T-helper 1 cell treated with Interleukin-12 subunit alpha and Interleukin-12 subunit beta and Interleukin-4 antibody, amounts not matched to agents 30 ng/mL and 1 ng/mL, for 36 hours (primary cell): ENCODE measurements at regions not wholly inside any gene's neighbourhood (a gene's known extent, or its start where the extent isn't known, plus 50 kb on each side); places are given as distances from the start of the nearest gene placed in this dataset.

Source experiments
- intact Hi-C: fragments of 100-400 bp; cut with micrococcal nuclease; formaldehyde crosslinking; loops from one replicate; pipeline ENCODE4 v1.15.1; 2024

DNA sequence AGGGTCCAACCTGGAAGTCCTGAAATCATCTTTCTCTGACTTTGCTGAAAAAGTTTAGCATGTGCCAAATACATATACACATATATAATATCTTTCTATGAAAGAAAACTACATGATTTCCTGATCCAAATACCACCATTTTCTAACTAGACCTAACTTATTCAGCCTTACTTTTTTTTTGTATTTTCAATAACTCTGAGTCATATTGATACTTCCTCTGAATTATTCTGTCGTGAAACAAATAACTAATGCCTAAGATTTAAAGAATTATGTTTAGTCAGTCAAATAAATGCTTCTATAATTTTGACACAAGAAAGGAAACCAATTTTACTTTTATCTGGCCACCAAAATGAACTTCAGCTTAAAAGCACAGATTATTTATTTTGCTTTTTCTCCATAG lies 760.2 kb upstream of the GBE1 start:
- intact Hi-C loops = no loop called here

DNA sequence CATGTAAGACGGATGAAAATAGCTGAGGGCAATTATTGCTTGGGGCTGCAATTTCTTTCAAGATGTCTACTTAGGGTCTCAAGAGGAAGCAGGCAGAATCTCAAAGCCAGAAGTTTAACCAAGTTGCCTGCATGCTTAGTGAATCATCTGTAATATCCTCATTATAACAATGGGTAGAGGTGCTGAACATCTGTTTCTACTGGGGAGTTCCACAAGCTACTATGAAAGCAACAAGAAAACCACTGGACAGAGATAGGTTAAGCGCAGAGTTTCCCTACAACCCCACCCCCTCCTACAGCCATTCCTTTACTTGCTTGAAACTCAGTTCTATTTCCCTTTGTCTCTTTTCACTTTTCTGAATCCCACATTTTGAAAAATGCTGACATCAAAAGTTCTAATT lies 759.4 kb upstream of the GBE1 start:
- intact Hi-C loops = no loop called here

DNA sequence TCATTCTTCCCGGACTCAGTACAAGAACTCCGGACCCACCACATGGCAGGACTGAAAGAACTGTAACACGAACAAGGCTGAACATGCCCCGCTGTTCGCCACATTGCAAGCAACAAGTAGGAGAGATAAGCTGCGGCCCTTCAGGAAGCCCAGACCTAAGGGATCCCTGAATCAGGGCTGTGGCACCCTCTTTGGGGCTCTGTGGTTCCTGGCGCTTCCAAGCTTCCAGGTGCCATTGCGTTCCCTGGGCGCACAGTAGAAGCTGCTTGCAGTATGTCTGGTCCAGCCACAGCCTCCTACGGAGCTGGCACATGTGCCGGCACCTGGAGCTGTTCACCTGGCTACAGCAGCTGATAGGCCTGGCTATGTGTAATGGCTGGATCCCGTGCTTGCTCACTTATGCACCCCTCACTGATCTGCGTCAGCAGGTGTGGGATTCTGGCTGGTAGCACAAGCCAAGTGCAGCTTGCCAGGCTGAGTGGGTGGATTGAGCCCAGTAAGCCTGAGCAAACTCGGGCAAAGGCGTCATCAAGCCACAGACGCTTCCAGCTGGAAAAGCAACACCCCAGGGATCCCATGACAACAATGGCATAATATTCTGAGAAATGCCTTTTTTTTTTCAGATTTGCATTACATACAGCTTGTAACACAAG lies 748.6 kb upstream of the GBE1 start:
- intact Hi-C loops = no loop called here

DNA sequence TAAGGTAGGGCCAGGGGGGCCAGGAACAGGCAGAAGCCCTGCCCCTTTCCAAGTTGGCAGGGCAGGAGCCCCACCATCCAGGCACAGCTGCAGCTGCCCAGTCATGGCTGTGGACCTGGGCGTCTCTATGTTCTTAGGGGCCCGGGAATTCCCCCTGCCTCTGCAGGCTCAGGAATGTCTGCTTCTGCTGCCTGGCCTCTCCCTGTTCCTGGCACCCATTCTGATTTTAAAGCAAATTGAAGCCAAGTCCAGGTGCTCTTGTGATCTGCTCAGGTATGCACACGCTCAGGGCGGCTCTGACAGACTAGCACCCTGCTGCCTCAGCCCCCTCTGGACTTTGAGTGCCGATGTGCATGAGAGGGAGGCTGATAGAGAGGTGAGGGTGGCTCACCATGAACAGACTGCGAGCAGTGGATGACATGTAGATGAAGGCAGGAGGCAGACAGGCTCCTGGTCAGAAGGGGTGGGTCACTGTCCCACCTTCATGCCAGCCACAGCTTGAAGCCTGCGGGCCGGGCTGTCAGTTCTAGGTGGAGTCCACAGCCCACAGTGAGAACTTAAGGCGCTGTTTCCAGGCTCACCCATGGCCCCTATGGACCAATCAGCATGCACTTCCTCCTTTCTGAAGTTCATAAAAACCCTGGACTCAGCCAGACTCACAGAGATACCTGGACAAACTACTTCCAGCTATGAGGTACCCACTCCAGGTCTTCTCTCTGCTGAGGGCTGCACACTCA lies 747.8 kb upstream of the GBE1 start:
- intact Hi-C loops = no loop called here

DNA sequence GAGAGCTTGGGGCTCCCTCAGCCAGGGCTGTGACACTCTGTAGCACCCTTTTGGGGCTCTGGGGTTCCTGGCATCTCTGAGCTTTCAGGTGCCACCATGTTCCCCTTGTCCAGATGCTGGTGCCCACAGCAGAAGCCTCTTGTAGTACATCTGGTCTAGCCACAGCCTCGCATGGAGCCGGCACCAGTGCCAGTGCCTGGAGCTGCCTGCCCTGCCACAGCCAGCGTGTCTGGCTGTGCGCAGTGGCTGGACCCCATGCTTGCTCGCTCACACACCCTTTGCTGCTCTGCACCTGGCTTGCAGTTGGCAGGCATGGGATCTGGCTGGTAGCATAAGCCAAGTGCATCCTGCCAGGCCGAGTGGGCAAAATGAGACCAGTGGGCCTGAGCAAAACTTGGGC lies 744.8 kb upstream of the GBE1 start:
- intact Hi-C loops = no loop called here

DNA sequence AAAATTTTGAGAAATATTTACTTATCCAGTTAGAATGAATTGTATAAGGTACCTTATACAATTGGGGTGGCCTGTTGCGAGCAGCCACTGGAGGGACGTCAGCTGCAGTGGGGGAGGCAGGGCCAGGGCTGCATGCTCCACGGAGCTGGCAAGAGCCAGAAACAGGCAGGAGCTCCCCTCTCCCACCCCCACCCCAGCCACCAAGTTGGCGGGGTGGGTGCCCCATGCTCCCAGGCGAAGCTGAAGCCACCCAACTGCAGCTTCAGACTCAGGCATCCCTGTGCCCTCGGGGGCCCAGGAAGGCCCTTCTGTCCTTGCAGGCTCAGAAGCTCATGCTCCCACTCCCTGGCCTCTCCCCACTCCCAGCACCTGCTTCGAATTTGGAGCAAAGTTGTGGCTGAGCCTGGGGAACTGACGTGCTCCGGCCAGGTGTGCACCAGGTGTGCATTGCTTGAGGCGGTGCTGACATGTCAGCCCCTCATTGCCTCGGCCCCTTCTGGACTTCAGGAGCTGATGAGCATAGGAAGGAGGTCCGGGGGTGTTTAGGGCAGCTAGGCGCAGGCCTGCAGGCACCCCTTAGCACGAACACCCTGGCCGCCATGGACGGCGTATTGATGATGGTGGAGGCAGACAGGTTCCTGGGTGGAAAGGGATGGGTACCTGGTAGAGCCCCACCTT lies 743.8 kb upstream of the GBE1 start:
- intact Hi-C loops = no loop called here

DNA sequence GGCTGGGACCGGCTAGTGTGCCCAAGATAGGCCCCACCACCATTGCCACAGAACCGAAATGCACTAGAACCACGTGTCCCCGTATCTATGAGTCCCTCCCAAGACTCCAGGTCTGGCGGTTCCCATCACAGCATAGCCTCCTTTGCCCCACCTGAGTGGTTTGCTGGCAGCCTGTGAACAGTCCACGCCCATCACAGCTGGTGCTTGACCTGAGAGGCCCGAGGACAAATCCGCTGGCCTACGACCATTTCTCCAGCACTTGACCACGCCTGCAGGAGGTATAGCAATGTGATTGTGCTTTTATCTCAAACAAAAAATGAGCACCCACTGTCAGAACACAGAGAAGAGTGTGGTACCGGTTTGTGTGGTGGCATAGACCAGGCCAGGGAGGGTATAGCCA lies 736.7 kb upstream of the GBE1 start:
- intact Hi-C loops = no loop called here

DNA sequence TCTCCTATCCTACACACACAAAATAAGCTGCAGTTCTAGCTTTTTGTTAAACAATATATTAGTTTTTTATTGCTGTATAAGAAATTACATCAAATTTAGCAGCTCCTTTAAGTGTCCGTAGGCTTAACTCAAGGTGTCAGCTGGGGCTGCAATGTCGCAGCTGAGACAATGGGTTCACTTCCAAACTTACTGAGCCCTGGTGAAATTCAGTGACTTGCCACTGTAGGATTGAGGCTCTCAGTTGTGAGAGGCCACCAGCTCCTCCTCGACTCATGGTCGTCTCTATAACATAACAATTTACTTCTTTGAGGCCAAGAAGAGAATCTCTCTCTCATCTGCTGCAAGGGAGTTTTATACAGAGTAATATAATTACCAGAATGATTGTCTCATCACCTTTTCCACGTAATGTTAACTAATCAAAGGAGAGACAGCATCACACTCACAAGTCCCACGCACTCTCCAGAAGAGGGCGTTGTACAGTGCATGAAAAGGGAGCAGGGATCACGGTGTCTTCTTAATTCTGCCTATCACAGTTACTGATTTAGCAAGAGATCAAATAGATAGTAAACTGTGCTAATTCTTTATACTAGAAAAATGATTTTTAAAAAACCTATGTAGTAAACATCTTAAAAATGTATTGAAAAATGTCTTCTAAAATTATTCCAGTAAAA lies 735.6 kb upstream of the GBE1 start:
- intact Hi-C loops = no loop called here

DNA sequence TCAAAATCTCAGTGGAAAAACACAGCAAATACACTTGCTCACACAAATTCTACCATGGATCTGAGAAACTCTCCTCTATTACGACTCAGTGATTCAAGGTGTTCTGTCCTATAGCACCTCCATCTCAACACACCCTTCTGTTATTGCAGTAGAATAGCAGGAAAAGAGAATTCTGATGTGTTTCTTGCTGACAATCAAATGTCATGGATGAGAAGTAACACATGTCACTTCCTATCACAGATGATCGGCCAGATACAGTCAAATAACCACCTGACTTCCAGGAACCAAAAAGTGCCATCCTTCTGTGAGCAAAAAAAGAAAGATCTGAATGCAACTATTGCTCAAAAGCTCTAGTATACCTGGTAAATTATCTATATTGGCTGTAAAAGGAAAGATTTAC lies 734.2 kb upstream of the GBE1 start:
- intact Hi-C loops = no loop called here

DNA sequence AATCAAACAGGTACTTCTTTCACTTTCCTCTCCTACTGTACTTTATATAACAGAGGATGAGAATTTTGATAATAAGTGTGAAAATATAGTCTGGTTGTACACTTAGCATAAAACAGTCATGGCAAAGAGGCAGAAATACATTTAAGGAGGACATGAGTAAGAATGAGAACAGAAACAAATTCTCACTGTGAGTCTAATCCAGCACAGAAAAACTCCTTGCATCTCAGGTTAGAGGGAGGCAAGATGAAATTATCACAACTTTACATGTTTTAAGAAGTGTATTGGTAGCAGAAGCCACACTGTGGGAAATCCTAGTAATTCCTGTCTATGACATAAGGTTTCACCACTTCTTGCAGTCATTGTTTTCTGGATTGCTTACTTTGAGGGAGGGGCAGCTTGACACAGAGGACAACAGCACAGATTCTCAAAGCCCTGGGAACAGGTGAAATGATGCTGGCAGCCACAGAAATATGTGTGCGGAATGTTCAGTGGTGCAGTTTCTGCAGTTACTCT lies 733.6 kb upstream of the GBE1 start:
- intact Hi-C loops = no loop called here

DNA sequence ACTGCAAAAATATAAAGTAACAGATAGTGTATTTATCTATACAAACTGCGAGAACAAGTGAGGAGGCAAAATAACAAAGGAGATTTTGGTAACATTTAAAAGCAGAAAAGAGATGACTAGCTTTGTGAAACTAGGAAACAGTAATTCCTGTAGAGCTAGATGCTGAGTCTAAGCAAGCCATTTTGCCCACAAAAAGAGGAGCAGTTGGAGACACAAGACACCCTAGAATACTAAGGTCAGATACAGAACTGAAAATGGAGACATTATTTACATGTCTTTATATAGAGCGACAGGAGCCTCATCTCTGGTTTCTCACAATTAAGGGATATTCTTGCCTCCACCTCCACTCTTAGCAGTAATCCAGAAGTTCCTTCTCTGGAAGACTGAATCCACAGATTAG lies 732.4 kb upstream of the GBE1 start:
- intact Hi-C loops = no loop called here

DNA sequence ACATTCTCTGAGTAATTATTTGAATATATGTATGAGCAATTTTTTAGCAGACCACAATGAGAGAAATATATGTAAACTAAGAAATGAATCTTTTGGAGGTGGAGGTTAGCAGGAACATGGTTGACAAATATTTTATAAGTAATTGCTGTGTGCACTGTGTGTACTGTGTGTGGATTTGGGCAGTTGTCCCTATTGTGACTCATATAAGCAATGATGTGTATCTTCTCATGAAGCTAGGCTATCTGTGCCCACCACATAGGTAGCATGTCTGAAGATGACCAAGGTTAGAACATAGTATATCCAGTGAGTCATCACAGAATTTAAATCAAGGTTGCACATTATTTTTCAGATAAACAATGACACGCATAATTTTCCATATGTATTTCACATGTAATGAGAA lies 713.9 kb upstream of the GBE1 start:
- intact Hi-C loops = no loop called here

DNA sequence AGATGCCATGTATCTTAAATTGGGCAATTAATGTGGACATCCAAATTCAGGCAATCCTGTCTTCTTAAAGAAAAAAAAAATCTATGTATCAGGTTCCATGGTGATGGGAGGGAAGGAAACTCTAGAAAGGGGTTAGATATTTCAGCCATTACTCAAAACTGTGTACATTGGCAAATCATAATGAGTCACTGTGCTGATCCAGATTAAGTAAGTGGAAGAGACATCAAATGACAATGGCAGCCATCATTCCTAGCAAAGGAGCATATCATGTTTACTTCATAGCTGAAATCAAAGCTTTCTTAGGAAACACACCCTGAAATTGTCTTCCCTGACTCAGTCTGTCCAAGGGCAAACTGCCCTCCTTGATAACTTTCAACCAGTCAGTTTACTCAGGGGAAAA lies 713.3 kb upstream of the GBE1 start:
- intact Hi-C loops = no loop called here

DNA sequence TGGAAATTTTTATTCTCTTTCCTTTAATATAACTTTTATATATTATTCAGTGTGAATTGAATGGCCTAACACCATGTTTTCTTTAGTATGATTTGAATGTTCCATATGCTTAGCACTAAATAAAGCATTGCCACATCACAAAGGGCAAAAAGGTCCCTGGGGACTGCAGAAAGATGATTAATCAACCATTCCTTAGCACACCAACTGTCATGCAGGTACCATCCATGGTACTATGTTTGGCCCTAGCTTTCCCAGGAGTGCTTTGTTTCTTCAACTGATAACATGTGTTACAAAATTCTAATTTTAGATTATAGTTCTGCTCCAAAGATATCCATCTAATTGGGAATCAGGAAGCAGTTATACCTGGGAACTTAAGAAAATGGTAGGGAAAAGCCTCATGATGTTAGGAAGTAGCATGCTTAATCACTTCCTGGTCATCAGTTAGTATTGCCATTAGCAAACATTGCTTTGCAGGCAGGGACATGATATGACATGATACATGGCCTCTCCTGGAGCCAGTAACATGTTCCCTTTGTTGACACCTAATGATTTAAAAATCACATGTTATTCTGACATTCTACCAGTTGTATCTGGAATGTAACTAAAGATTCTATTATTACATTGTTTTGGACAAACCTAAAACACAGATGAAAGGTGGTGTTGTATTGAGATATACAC lies 712.6 kb upstream of the GBE1 start:
- intact Hi-C loops = no loop called here

DNA sequence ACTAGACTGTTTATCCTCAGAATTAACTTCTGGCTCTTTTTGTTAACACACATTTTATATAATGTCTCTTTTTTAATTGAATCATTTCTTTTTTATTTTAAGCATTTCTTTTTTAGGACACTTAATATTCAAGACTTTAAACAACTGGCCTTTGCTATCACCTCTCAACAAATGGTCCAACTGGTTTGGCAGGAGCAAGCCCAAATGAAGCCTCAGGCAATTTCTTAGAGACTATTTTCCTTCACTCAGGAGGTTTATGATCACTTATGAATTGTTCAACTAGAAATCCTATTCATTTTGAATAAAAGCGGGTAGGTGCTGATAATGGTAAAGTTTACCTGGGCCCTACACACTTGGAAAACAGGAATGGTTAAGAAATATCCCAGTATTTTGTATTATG lies 705.6 kb upstream of the GBE1 start:
- intact Hi-C loops = no loop called here

DNA sequence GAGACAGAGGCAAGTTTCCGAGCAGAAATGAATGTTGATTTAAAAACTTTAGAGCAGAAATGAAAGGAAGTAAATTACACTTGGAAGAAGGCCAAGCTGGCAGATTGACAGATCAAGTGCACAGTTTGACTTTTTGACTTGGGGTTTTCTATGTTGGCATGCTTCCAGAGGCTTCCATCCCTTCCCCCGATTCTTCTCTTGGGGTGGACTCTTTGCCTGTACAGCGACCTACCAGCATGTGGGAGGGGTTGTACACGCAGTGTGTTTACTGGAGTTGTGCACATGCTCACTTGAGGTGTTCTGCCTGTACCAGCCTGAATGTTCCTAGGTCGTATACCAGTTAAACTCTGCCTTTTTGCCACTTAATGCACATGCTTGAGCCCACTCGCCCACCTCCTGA lies 701.5 kb upstream of the GBE1 start:
- intact Hi-C loops = no loop called here

DNA sequence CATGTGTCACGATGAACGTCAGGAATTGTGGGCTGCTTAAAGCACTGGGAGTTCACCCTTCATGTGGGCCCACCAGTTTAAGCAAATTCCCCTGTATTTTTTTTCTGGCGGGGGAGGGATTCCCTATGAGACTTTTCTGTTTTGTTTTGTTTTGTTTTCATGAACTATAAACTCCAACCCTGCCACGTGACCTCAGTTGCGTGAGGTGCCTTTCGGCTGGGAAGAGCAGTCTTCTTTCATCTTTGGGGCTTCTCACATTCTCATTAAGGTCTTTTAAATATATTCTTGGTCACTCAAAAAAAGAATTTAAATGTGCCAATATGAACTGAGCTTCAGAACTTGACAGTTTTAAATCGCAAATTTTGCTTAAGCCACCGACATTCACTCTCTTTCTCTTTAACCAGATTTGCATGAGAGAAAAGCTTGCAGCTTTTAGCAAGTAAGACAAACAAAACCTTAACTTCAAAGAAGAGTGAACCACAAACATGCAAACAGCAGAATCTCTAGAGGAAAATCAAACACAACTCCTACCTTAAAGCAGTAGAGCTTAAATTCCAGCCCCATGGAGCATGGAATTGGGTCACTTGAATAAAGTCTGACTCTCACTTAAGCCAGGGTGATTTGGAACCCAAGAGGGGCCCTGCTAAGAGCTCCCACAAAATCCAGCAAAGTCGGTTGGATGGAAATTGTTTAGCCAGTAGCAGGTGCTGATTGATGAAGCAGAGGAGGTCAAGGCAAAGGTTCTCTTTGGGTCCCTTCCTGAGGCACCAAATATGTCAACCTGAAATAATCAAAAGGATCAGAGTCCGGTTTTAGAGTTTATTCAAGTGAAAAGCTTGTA lies 699.8 kb upstream of the GBE1 start:
- intact Hi-C loops = no loop called here

DNA sequence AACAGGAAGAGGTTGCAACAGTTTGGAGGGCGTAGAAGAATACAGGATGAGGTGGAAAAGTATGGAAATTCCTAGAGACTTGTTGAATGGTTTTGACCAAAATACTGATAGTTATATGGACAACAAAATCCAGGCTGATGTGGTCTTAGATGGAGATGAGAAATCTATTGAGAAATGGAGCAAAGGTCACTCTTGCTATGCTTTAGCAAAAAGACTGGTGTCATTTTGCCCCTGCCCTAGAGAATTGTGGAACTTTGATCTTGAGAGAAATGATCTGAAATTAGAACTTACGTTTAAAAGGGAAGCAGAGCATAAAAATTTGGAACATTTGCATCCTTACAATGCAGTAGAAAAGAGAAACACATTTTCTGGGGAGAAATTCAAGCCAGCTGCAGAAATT lies 686.9 kb upstream of the GBE1 start:
- intact Hi-C loops = no loop called here

DNA sequence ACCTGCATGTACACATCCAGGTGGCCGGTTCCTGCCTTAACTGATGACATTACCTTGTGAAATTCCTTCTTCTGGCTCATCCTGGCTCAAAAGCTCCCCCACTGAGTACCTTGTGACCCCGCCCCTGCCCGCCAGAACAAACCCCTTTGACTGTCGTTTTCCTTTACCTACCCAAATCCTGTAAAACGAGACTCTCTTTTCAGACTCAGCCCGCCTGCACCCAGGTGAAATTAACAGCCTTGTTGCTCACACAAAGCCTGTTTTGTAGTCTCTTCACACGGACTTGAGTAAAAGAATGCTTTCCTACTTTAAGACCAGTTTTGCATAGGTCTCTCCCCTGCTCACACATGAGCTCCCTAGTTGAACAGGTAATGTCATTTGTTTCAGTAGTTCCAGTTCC lies 667.4 kb upstream of the GBE1 start:
- intact Hi-C loops = loop anchor here (1.0 kb wide), 1 partner anchor 20 kb away; no protein-coding TSS in a partner anchor

DNA sequence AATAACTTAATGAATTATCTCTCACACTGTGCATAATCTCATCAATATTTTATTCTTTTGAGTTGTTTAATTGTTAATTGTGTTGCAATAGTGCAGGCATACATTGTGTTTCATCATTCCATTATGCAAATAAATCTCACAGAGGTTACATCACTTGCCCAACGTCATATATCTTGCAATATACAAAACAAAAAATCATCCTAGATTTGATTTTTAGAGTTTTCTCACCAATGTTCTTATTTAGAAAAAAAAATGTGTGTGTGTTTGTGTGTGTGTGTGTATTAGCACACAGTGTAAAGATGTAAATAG lies 662.5 kb upstream of the GBE1 start:
- intact Hi-C loops = no loop called here
